ENCODE measurements at regions not wholly inside any gene's neighbourhood (a gene's known extent, or its start where the extent isn't known, plus 50 kb on each side); places are given as distances from the start of the nearest gene placed in this dataset.

- no peak for DNase-seq
- H3K9me3 ChIP-seq = no peaks in the 10 kb centered on the region
- H3K36me3 ChIP-seq = no peaks in the 10 kb centered on the region
- H3K4me3 ChIP-seq = no peak overlapping the region
- no peaks in the 10 kb centered on the region for H3K4me1 ChIP-seq
- intact Hi-C loops (cut with DNase I; ENCODE audit: low total_unique reads) = no loop called here
- no peak for TF ChIP-seq POLR2A (IDR thresholded peaks at IDR 0.05)
- no peak for TF ChIP-seq CTCF (IDR thresholded peaks at IDR 0.05)
- no peak for TF ChIP-seq POLR2AphosphoS5 (IDR thresholded peaks at IDR 0.05)
- TF ChIP-seq EP300 (IDR thresholded peaks at IDR 0.05) = no peak
- no peak overlapping the region for H3K27ac ChIP-seq
- H3K27me3 ChIP-seq = no peaks in the 10 kb centered on the region
Observed at GRCh38 chr5:118522626-118523025, 465.7 kb downstream of the DTWD2 start.

- no peak for DNase-seq
- no peak overlapping the region for H3K27ac ChIP-seq
- H3K27me3 ChIP-seq = no peaks in the 10 kb centered on the region
- H3K4me1 ChIP-seq = no peaks in the 10 kb centered on the region
- no peaks in the 10 kb centered on the region for H3K9me3 ChIP-seq
- no peaks in the 10 kb centered on the region for H3K36me3 ChIP-seq
- TF ChIP-seq CTCF (IDR thresholded peaks at IDR 0.05) (no peak), POLR2AphosphoS5 (IDR thresholded peaks at IDR 0.05) (no peak), POLR2A (IDR thresholded peaks at IDR 0.05) (no peak), EP300 (IDR thresholded peaks at IDR 0.05) (no peak)
- intact Hi-C loops (cut with DNase I; ENCODE audit: low total_unique reads) = no loop called here
- WGBS, 5 donors = 80 to 93% (median 86%) methylated on average over 2 to 3 of the region's 3 CpGs
- no peak overlapping the region for H3K4me3 ChIP-seq
Observed at GRCh38 chr5:118520771-118521415, 467.5 kb downstream of the DTWD2 start.

- Histone ChIP-seq H3K4me3 (no peak overlapping the region), H3K9me3 (no peaks in the 10 kb centered on the region), H3K4me1 (no peaks in the 10 kb centered on the region), H3K27ac (no peak overlapping the region), H3K36me3 (no peaks in the 10 kb centered on the region), H3K27me3 (no peaks in the 10 kb centered on the region)
- 46 to 67% (median 57%) methylated on average over 1 of the region's 1 CpG for WGBS, 5 donors
- intact Hi-C loops (cut with DNase I; ENCODE audit: low total_unique reads) = no loop called here
- DNase-seq = no peak
- TF ChIP-seq CTCF (IDR thresholded peaks at IDR 0.05) (no peak), POLR2A (IDR thresholded peaks at IDR 0.05) (no peak), POLR2AphosphoS5 (IDR thresholded peaks at IDR 0.05) (no peak), EP300 (IDR thresholded peaks at IDR 0.05) (no peak)
Observed at GRCh38 chr5:118519466-118519865, 468.9 kb downstream of the DTWD2 start.

- TF ChIP-seq POLR2A (IDR thresholded peaks at IDR 0.05) (no peak), EP300 (IDR thresholded peaks at IDR 0.05) (no peak), POLR2AphosphoS5 (IDR thresholded peaks at IDR 0.05) (no peak), CTCF (IDR thresholded peaks at IDR 0.05) (no peak)
- no peak overlapping the region for H3K4me3 ChIP-seq
- intact Hi-C loops (cut with DNase I; ENCODE audit: low total_unique reads) = no loop called here
- WGBS, 5 donors = 86 to 91% (median 90%) methylated on average over 3 of the region's 3 CpGs
- no peaks in the 10 kb centered on the region for H3K4me1 ChIP-seq
- no peak for DNase-seq
- no peaks in the 10 kb centered on the region for H3K9me3 ChIP-seq
- H3K36me3 ChIP-seq = no peaks in the 10 kb centered on the region
- H3K27me3 ChIP-seq = no peaks in the 10 kb centered on the region
- no peak overlapping the region for H3K27ac ChIP-seq
Observed at GRCh38 chr5:118518720-118519119, 469.6 kb downstream of the DTWD2 start.
